ENCODE measurements at regions not wholly inside any gene's neighbourhood (a gene's known extent, or its start where the extent isn't known, plus 50 kb on each side); places are given as distances from the start of the nearest gene placed in this dataset.

- Histone ChIP-seq H3K4me1 (ENCODE audit: control insufficient read depth in 5 of 5, insufficient read depth in 5 of 5, low read length in 5 of 5) (no peaks in the 10 kb centered on the region), H3K4me3 (ENCODE audit: low read depth in 1 of 5, low read length in 5 of 5) (no peak overlapping the region), H3K27ac (ENCODE audit: low read depth, low read length) (no peak overlapping the region), H3K27me3 (ENCODE audit: control insufficient read depth in 5 of 5, insufficient read depth in 4 of 5, low read length in 5 of 5) (no peaks in the 10 kb centered on the region), H3K9ac (ENCODE audit: low read length in 5 of 5) (no peak overlapping the region), H3K36me3 (ENCODE audit: control insufficient read depth in 5 of 5, insufficient read depth in 5 of 5, low read length in 5 of 5) (no peaks in the 10 kb centered on the region), H3K9me3 (ENCODE audit: control insufficient read depth in 5 of 5, low read length in 5 of 5) (peaks cover 0 to 5% (median 3%) of the 10 kb centered on the region in 5 donors)
Observed at GRCh38 chr5:63524281-63524680, 438.0 kb downstream of the HTR1A start.

DNA sequence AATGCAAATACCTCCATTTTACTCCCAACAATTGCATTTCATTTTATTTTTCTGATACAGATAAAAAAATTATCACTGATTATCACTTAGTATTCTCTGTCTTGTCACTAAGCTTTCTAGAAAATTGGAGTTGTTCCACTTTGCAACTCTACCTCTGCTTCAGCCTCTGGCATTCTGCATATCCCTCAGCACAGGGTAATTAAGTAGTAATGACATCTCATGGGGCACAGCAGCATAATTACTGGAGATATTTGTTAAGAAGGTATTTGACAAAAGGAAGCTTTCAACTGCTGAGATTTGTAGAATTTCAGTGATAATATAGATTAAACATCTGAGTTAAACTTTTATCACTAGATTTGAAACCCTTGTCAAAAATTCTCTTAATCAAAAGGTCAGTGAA, 446.2 kb downstream of the HTR1A start:
- H3K36me3 ChIP-seq (ENCODE audit: control insufficient read depth in 5 of 5, insufficient read depth in 5 of 5, low read length in 5 of 5): no peaks in the 10 kb centered on the region
- H3K9ac ChIP-seq (ENCODE audit: low read length in 5 of 5): no peak overlapping the region
- H3K4me1 ChIP-seq (ENCODE audit: control insufficient read depth in 5 of 5, insufficient read depth in 5 of 5, low read length in 5 of 5): no peaks in the 10 kb centered on the region
- H3K27ac ChIP-seq (ENCODE audit: low read depth, low read length): no peak overlapping the region
- H3K9me3 ChIP-seq (ENCODE audit: control insufficient read depth in 5 of 5, low read length in 5 of 5): peaks cover 0 to 5% (median 3%) of the 10 kb centered on the region in 5 donors
- no peak overlapping the region for H3K4me3 ChIP-seq (ENCODE audit: low read depth in 1 of 5, low read length in 5 of 5)
- H3K27me3 ChIP-seq (ENCODE audit: control insufficient read depth in 5 of 5, insufficient read depth in 4 of 5, low read length in 5 of 5): no peaks in the 10 kb centered on the region

- Histone ChIP-seq H3K9me3 (ENCODE audit: control insufficient read depth in 5 of 5, low read length in 5 of 5) (peaks cover 0 to 7% (median 0%) of the 10 kb centered on the region in 5 donors), H3K27ac (ENCODE audit: low read depth, low read length) (no peak overlapping the region), H3K36me3 (ENCODE audit: control insufficient read depth in 5 of 5, insufficient read depth in 5 of 5, low read length in 5 of 5) (no peaks in the 10 kb centered on the region), H3K27me3 (ENCODE audit: control insufficient read depth in 5 of 5, insufficient read depth in 4 of 5, low read length in 5 of 5) (no peaks in the 10 kb centered on the region), H3K9ac (ENCODE audit: low read length in 5 of 5) (no peak overlapping the region), H3K4me1 (ENCODE audit: control insufficient read depth in 5 of 5, insufficient read depth in 5 of 5, low read length in 5 of 5) (no peaks in the 10 kb centered on the region), H3K4me3 (ENCODE audit: low read depth in 1 of 5, low read length in 5 of 5) (no peak overlapping the region)
Observed at GRCh38 chr5:63500242-63500641, 462.0 kb downstream of the HTR1A start.

GRCh38 chr5:63495225-63495624, 467.0 kb downstream of the HTR1A start:
- Histone ChIP-seq H3K4me1 (ENCODE audit: control insufficient read depth in 5 of 5, insufficient read depth in 5 of 5, low read length in 5 of 5) (no peaks in the 10 kb centered on the region), H3K27me3 (ENCODE audit: control insufficient read depth in 5 of 5, insufficient read depth in 4 of 5, low read length in 5 of 5) (no peaks in the 10 kb centered on the region), H3K9me3 (ENCODE audit: control insufficient read depth in 5 of 5, low read length in 5 of 5) (no peaks in the 10 kb centered on the region), H3K4me3 (ENCODE audit: low read depth in 1 of 5, low read length in 5 of 5) (no peak overlapping the region), H3K36me3 (ENCODE audit: control insufficient read depth in 5 of 5, insufficient read depth in 5 of 5, low read length in 5 of 5) (no peaks in the 10 kb centered on the region), H3K9ac (ENCODE audit: low read length in 5 of 5) (no peak overlapping the region), H3K27ac (ENCODE audit: low read depth, low read length) (no peak overlapping the region)

- Histone ChIP-seq H3K4me3 (ENCODE audit: low read depth in 1 of 5, low read length in 5 of 5) (no peak overlapping the region), H3K9me3 (ENCODE audit: control insufficient read depth in 5 of 5, low read length in 5 of 5) (peaks cover 0 to 5% (median 3%) of the 10 kb centered on the region in 5 donors), H3K27me3 (ENCODE audit: control insufficient read depth in 5 of 5, insufficient read depth in 4 of 5, low read length in 5 of 5) (no peaks in the 10 kb centered on the region), H3K4me1 (ENCODE audit: control insufficient read depth in 5 of 5, insufficient read depth in 5 of 5, low read length in 5 of 5) (no peaks in the 10 kb centered on the region), H3K36me3 (ENCODE audit: control insufficient read depth in 5 of 5, insufficient read depth in 5 of 5, low read length in 5 of 5) (no peaks in the 10 kb centered on the region), H3K9ac (ENCODE audit: low read length in 5 of 5) (no peak overlapping the region), H3K27ac (ENCODE audit: low read depth, low read length) (no peak overlapping the region)
Observed at GRCh38 chr5:63483338-63483737, 478.9 kb downstream of the HTR1A start.

DNA sequence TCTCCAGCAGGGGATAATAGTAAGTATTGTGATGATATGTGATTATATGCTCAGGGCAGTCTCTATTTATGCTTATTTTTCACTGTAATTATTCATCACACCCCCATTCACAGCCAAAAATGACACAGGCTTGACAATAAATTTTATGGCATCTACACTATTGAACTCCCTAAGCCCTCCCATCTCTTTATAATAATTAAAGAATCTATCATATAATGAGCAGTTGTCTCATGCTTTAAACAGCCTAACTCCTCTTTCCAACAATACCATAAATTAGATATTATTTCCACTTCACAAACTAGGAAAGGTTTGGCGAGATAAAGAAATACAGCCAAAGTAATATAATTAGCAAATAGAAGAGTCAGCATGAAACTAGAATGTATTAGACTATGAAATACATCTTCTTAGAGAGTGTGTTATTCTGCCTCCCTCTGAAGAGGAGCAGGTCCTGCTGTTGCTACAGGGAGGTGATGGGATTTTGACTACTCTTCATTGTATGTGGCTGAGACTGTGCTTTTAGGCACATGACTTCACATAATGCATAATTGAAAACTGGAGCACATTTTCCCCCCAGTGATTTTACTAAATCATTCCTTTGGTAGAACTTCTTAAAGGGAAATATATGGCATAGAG, 488.8 kb downstream of the HTR1A start:
- Histone ChIP-seq H3K9ac (ENCODE audit: low read length in 5 of 5) (no peak overlapping the region), H3K9me3 (ENCODE audit: control insufficient read depth in 5 of 5, low read length in 5 of 5) (peaks cover 0 to 2% (median 0%) of the 10 kb centered on the region in 5 donors), H3K27ac (ENCODE audit: low read depth, low read length) (no peak overlapping the region), H3K4me1 (ENCODE audit: control insufficient read depth in 5 of 5, insufficient read depth in 5 of 5, low read length in 5 of 5) (no peaks in the 10 kb centered on the region), H3K36me3 (ENCODE audit: control insufficient read depth in 5 of 5, insufficient read depth in 5 of 5, low read length in 5 of 5) (no peaks in the 10 kb centered on the region), H3K27me3 (ENCODE audit: control insufficient read depth in 5 of 5, insufficient read depth in 4 of 5, low read length in 5 of 5) (peaks cover 0 to 3% (median 0%) of the 10 kb centered on the region in 5 donors), H3K4me3 (ENCODE audit: low read depth in 1 of 5, low read length in 5 of 5) (no peak overlapping the region)

GRCh38 chr5:63456279-63456678, 506.0 kb downstream of the HTR1A start:
- Histone ChIP-seq H3K36me3 (ENCODE audit: control insufficient read depth in 5 of 5, insufficient read depth in 5 of 5, low read length in 5 of 5) (no peaks in the 10 kb centered on the region), H3K9ac (ENCODE audit: low read length in 5 of 5) (no peak overlapping the region), H3K27ac (ENCODE audit: low read depth, low read length) (no peak overlapping the region), H3K9me3 (ENCODE audit: control insufficient read depth in 5 of 5, low read length in 5 of 5) (peaks cover 0 to 5% (median 0%) of the 10 kb centered on the region in 5 donors), H3K4me3 (ENCODE audit: low read depth in 1 of 5, low read length in 5 of 5) (no peak overlapping the region), H3K4me1 (ENCODE audit: control insufficient read depth in 5 of 5, insufficient read depth in 5 of 5, low read length in 5 of 5) (no peaks in the 10 kb centered on the region), H3K27me3 (ENCODE audit: control insufficient read depth in 5 of 5, insufficient read depth in 4 of 5, low read length in 5 of 5) (no peaks in the 10 kb centered on the region)

DNA sequence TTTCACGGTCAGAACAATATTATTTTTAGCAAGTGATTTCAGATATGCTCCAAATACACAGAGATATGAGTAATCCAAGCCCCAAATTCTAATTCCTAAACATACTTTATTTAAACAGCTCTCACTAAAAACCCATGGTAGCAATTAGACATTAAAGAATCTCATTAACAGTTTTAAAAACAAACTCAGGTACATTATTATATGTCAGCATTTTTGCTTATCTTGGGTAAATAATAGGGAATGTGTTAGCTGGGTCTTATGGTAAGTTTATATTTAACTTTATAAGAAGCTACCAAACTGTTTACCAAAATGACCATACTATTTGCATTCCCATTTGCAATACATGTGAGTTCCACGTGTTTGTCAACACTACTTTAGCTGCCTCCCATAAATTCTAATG, 511.1 kb downstream of the HTR1A start:
- no peaks in the 10 kb centered on the region for H3K27me3 ChIP-seq (ENCODE audit: control insufficient read depth in 5 of 5, insufficient read depth in 4 of 5, low read length in 5 of 5)
- no peak overlapping the region for H3K4me3 ChIP-seq (ENCODE audit: low read depth in 1 of 5, low read length in 5 of 5)
- no peak overlapping the region for H3K9ac ChIP-seq (ENCODE audit: low read length in 5 of 5)
- no peaks in the 10 kb centered on the region for H3K4me1 ChIP-seq (ENCODE audit: control insufficient read depth in 5 of 5, insufficient read depth in 5 of 5, low read length in 5 of 5)
- H3K27ac ChIP-seq (ENCODE audit: low read depth, low read length): no peak overlapping the region
- H3K36me3 ChIP-seq (ENCODE audit: control insufficient read depth in 5 of 5, insufficient read depth in 5 of 5, low read length in 5 of 5): no peaks in the 10 kb centered on the region
- no peaks in the 10 kb centered on the region for H3K9me3 ChIP-seq (ENCODE audit: control insufficient read depth in 5 of 5, low read length in 5 of 5)

GRCh38 chr5:63439537-63439936, 522.7 kb downstream of the HTR1A start:
- Histone ChIP-seq H3K9ac (ENCODE audit: low read length in 5 of 5) (no peak overlapping the region), H3K9me3 (ENCODE audit: control insufficient read depth in 5 of 5, low read length in 5 of 5) (no peaks in the 10 kb centered on the region), H3K4me1 (ENCODE audit: control insufficient read depth in 5 of 5, insufficient read depth in 5 of 5, low read length in 5 of 5) (no peaks in the 10 kb centered on the region), H3K27me3 (ENCODE audit: control insufficient read depth in 5 of 5, insufficient read depth in 4 of 5, low read length in 5 of 5) (no peaks in the 10 kb centered on the region), H3K4me3 (ENCODE audit: low read depth in 1 of 5, low read length in 5 of 5) (no peak overlapping the region), H3K36me3 (ENCODE audit: control insufficient read depth in 5 of 5, insufficient read depth in 5 of 5, low read length in 5 of 5) (no peaks in the 10 kb centered on the region), H3K27ac (ENCODE audit: low read depth, low read length) (no peak overlapping the region)

DNA sequence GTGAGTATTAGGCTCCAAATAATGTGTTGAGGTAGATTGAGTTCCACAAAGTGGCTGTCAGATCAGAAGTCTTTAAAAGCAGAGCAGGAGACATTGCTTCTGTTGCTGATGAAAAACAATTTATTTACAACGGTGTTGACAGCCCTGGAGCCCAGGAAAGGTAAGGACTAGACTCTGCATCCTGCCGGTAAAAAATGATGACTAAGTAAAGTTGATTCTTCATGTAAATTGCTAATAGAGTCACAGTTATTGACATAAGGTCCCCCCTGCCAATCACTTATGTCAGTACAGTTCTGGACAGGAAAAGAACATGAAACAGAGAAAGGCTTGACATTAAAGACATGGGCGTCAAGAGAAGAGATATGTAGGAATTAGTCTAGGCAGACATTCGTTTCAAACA, 552.5 kb downstream of the HTR1A start:
- Histone ChIP-seq H3K36me3 (ENCODE audit: control insufficient read depth in 5 of 5, insufficient read depth in 5 of 5, low read length in 5 of 5) (no peaks in the 10 kb centered on the region), H3K27me3 (ENCODE audit: control insufficient read depth in 5 of 5, insufficient read depth in 4 of 5, low read length in 5 of 5) (no peaks in the 10 kb centered on the region), H3K27ac (ENCODE audit: low read depth, low read length) (no peak overlapping the region), H3K4me3 (ENCODE audit: low read depth in 1 of 5, low read length in 5 of 5) (no peak overlapping the region), H3K9me3 (ENCODE audit: control insufficient read depth in 5 of 5, low read length in 5 of 5) (no peaks in the 10 kb centered on the region), H3K9ac (ENCODE audit: low read length in 5 of 5) (no peak overlapping the region), H3K4me1 (ENCODE audit: control insufficient read depth in 5 of 5, insufficient read depth in 5 of 5, low read length in 5 of 5) (no peaks in the 10 kb centered on the region)
